Esophagus muscularis mucosa (tissue), 4 donors: ENCODE measurements at regions not wholly inside any gene's neighbourhood (a gene's known extent, or its start where the extent isn't known, plus 50 kb on each side); places are given as distances from the start of the nearest gene placed in this dataset.

Experiments used
- DNase-seq: peaks from one replicate; pipeline ENCODE4 v3.0.0-alpha.2; 2017; ENCODE audit errors: extremely low spot score
- H3K27ac ChIP-seq, 4 donors: fragments of 200-600 bp; sonication (generic); replicated peaks in 1 of 4; 1 replicate in 3 of 4; 2 replicates in 1 of 4; pipeline ENCODE4 v1.5.1; 2016 to 2019; ENCODE audit warnings: mild to moderate bottlenecking in 1 of 4
- H3K27me3 ChIP-seq, 4 donors: fragments of 200-600 bp; sonication (generic); one replicate each; pipeline versions ENCODE4 v1.5.1 to v1.6.0; 2016 to 2019
- H3K36me3 ChIP-seq, 4 donors: fragments of 200-600 bp; sonication (generic); one replicate each; pipeline ENCODE4 v1.5.1; 2016 to 2019
- H3K4me1 ChIP-seq, 4 donors: fragments of 200-600 bp; sonication (generic); one replicate each; pipeline ENCODE4 v1.5.1; 2016 to 2019
- H3K4me3 ChIP-seq, 4 donors: fragments of 200-600 bp; sonication (generic); 1 replicate in 2 of 4; 2 replicates in 2 of 4; pipeline ENCODE4 v1.5.1; 2016 to 2019; ENCODE audit warnings: mild to moderate bottlenecking in 4 of 4, moderate library complexity in 1 of 4
- H3K9me3 ChIP-seq, 4 donors: fragments of 200-600 bp; sonication (generic); 1 replicate in 3 of 4; 2 replicates in 1 of 4; pipeline ENCODE4 v1.5.1; 2016 to 2019
- EP300 ChIP-seq: sonication (generic); formaldehyde crosslinking; IDR thresholded peaks from one replicate; pipeline ENCODE4 v1.6.1; 2017; ENCODE audit warnings: antibody characterized with exemption
- POLR2A ChIP-seq: fragments of 450-650 bp; IDR thresholded peaks from one replicate; pipeline ENCODE4 v1.6.1; 2017; ENCODE audit warnings: antibody characterized with exemption, moderate library complexity, mild to moderate bottlenecking, low read depth
- POLR2AphosphoS5 ChIP-seq, 2 donors: sonication (generic); formaldehyde crosslinking; IDR thresholded peaks; one replicate each; pipeline ENCODE4 v1.6.1; 2017; ENCODE audit warnings: antibody characterized with exemption in 2 of 2
- WGBS: methylation state at CpG from one replicate; pipeline ENCODE4 v1.1.5; 2018; 5-methylcytosine and 5-hydroxymethylcytosine counted together
- intact Hi-C: fragments of 100-400 bp; cut with DNase I; formaldehyde crosslinking; loops from one replicate; pipeline ENCODE4 v1.15.1; 2023
- TF ChIP-seq, protein P1 (sequence below), 3 experiments: fragments of 200-600 bp in 2 of 3; fragments of 450-650 bp in 1 of 3; sonication (generic) in 2 of 3; IDR thresholded peaks; one replicate each; pipeline ENCODE4 v1.5.1; 2017 to 2019; ENCODE audit warnings: antibody characterized with exemption in 3 of 3, mild to moderate bottlenecking in 2 of 3, moderate library complexity in 1 of 3

DNA sequence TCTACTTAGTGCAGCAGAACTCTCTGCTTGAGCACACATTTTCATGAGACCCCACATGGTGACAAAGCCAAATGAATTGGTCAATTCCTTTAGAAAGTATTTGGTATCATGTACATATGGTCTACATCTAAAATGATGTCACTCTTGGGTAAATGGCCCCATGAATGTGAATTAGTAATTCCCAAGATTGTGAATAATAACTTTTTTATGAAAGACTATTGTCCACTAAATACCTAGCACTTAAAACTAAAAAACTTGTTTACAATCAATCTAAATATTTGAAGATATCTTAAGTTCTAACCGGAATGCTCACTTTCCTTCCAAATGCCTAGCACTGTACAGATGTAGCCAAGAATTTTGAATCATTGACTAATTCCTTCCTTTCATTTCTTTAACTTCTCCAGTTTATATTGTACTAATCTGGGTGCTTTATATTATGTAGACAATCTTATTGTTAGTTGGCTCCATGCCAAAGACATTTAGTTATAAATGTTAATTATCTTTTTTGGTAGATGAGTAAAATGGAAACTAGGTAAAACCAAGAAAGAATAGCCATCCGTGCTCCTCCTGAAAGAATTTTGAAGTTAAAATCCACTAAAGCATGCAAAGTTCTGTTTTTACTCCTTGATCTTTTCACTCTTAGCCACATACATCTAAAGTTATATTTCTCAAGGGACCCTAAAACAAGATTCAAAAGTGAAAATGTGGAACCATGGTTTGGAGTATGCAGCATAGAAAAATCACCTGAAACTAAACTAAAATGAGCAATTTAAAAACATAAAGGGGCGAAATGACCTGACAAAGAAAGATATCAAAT lies 145.0 kb upstream of the ARHGAP20 start:
- peaks cover 0 to 25% (median 15%) of the 10 kb centered on the region in 4 donors for H3K4me1 ChIP-seq
- WGBS, result 64% methylated on average over 3 of the region's 3 CpGs

GRCh38 chr11:110856340-110856739 lies 144.1 kb upstream of the ARHGAP20 start:
- H3K9me3 ChIP-seq, result no peaks in the 10 kb centered on the region
- TF ChIP-seq, protein P1, sequence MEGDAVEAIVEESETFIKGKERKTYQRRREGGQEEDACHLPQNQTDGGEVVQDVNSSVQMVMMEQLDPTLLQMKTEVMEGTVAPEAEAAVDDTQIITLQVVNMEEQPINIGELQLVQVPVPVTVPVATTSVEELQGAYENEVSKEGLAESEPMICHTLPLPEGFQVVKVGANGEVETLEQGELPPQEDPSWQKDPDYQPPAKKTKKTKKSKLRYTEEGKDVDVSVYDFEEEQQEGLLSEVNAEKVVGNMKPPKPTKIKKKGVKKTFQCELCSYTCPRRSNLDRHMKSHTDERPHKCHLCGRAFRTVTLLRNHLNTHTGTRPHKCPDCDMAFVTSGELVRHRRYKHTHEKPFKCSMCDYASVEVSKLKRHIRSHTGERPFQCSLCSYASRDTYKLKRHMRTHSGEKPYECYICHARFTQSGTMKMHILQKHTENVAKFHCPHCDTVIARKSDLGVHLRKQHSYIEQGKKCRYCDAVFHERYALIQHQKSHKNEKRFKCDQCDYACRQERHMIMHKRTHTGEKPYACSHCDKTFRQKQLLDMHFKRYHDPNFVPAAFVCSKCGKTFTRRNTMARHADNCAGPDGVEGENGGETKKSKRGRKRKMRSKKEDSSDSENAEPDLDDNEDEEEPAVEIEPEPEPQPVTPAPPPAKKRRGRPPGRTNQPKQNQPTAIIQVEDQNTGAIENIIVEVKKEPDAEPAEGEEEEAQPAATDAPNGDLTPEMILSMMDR (IDR thresholded peaks at IDR 0.05), result no peak
- TF ChIP-seq POLR2AphosphoS5 (IDR thresholded peaks at IDR 0.05) (no peak), EP300 (no peak), POLR2A (no peak)
- peaks cover 0 to 25% (median 15%) of the 10 kb centered on the region in 4 donors for H3K4me1 ChIP-seq
- H3K4me3 ChIP-seq, result no peak overlapping the region
- H3K27me3 ChIP-seq, result no peaks in the 10 kb centered on the region
- no peaks in the 10 kb centered on the region for H3K36me3 ChIP-seq
- no peak for DNase-seq
- WGBS, result 95% methylated on average over 3 of the region's 3 CpGs
- H3K27ac ChIP-seq, result no peak overlapping the region
- intact Hi-C loops, result no loop called here

More for the DNA sequence above, 145.0 kb upstream of the ARHGAP20 start:
- Histone ChIP-seq H3K4me3 (no peak overlapping the region), H3K9me3 (no peaks in the 10 kb centered on the region), H3K36me3 (no peaks in the 10 kb centered on the region), H3K27ac (no peak overlapping the region), H3K27me3 (no peaks in the 10 kb centered on the region)
- TF ChIP-seq POLR2AphosphoS5 (IDR thresholded peaks at IDR 0.05) (no peak), EP300 (no peak), POLR2A (no peak)
- TF ChIP-seq, protein P1 (IDR thresholded peaks at IDR 0.05), result no peak
- intact Hi-C loops, result no loop called here
- no peak for DNase-seq

GRCh38 chr11:110855191-110855590 lies 143.0 kb upstream of the ARHGAP20 start:
- intact Hi-C loops, result no loop called here
- 39% methylated on average over 1 of the region's 1 CpG for WGBS

GRCh38 chr11:110852921-110853490 lies 140.8 kb upstream of the ARHGAP20 start:
- Histone ChIP-seq H3K9me3 (no peaks in the 10 kb centered on the region), H3K4me1 (peaks cover 0 to 16% (median 9%) of the 10 kb centered on the region in 4 donors), H3K36me3 (no peaks in the 10 kb centered on the region), H3K27ac (no peak overlapping the region), H3K27me3 (no peaks in the 10 kb centered on the region), H3K4me3 (no peak overlapping the region)
- TF ChIP-seq EP300, result no peak
- TF ChIP-seq POLR2A, result no peak
- no peak for TF ChIP-seq POLR2AphosphoS5 (IDR thresholded peaks at IDR 0.05)
- TF ChIP-seq, protein P1 (IDR thresholded peaks at IDR 0.05), result no peak
- 85% methylated on average over 3 of the region's 3 CpGs for WGBS
- no peak for DNase-seq
- intact Hi-C loops, result no loop called here

More at GRCh38 chr11:110855191-110855590, 143.0 kb upstream of the ARHGAP20 start:
- H3K27me3 ChIP-seq, result no peaks in the 10 kb centered on the region
- H3K27ac ChIP-seq, result no peak overlapping the region
- no peak overlapping the region for H3K4me3 ChIP-seq
- H3K9me3 ChIP-seq, result no peaks in the 10 kb centered on the region
- H3K36me3 ChIP-seq, result no peaks in the 10 kb centered on the region
- TF ChIP-seq POLR2A (no peak), EP300 (no peak), POLR2AphosphoS5 (IDR thresholded peaks at IDR 0.05) (no peak)
- TF ChIP-seq, protein P1 (IDR thresholded peaks at IDR 0.05), result no peak
- no peak for DNase-seq
- H3K4me1 ChIP-seq, result peaks cover 0 to 25% (median 15%) of the 10 kb centered on the region in 4 donors
